GM12892 (cell line): ENCODE measurements at regions not wholly inside any gene's neighbourhood (a gene's known extent, or its start where the extent isn't known, plus 50 kb on each side); places are given as distances from the start of the nearest gene placed in this dataset.

Source experiments
- POLR2A ChIP-seq: IDR thresholded peaks from 2 replicates; pipeline ENCODE4 v1.6.1; 2011; ENCODE audit warnings: low read depth, low read length, control low read depth
- TAF1 ChIP-seq: IDR thresholded peaks from 2 replicates; pipeline ENCODE4 v1.6.1; 2011; ENCODE audit warnings: low read depth, mild to moderate bottlenecking, control low read depth, low read length, borderline replicate concordance

DNA sequence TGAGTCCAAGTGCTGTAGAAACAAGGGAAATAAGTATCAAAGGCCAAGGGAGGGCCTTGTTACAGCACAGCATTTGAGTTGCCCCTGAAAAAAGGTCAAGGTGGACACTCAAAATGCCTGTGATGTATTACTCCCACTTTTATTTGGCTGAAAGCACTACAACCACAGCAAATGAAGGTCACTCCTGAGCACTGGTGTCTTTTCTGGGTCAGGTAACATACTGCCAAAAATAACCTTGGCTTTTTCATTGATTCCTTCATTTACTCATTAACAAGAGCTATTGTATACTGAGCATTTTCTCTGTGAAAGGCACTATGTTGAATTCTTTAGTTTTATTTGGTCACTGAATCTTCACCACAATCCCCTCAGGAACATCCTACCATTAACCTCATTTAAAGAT is 590.3 kb downstream of the BCL11A start:
- no peak for TF ChIP-seq POLR2A
- no peak for TF ChIP-seq TAF1
